ENCODE measurements at regions not wholly inside any gene's neighbourhood (a gene's known extent, or its start where the extent isn't known, plus 50 kb on each side); places are given as distances from the start of the nearest gene placed in this dataset.
A peak's percentile ranks its signal among the peaks of the same experiment; 100 is the strongest.
"Not testable (repeated sequence)": the region's sequence is repeated elsewhere in the genome, so short reads cannot be mapped to it uniquely, and the experiment has no call there.

- DNase-seq; H3K4me3 ChIP-seq; intact Hi-C loops (cut with DNase I); H3K27me3 ChIP-seq; ATAC-seq; H3K27ac ChIP-seq; H3K36me3 ChIP-seq; H3K4me1 ChIP-seq: not testable (repeated sequence)
- peaks cover 0 to 30% of the 10 kb centered on the region in 2 donors for H3K9me3 ChIP-seq
These were observed 69.6 kb upstream of the CCDC6 start for GRCh38 chr10:59975918-59976317.

GRCh38 chr10:59971915-59972314, 65.6 kb upstream of the CCDC6 start:
- Histone ChIP-seq H3K36me3 (no peaks in the 10 kb centered on the region), H3K27me3 (no peaks in the 10 kb centered on the region), H3K27ac (no peak overlapping the region), H3K9me3 (peaks cover 0 to 11% of the 10 kb centered on the region in 2 donors), H3K4me1 (no peaks in the 10 kb centered on the region), H3K4me3 (no peak overlapping the region)
- TF ChIP-seq CTCF (IDR thresholded peaks at IDR 0.05) = no peak
- peak in 1 of 4 donors; percentile 37 for DNase-seq
- intact Hi-C loops (cut with DNase I) = no loop called here
- ATAC-seq = peak; percentile 91

- ATAC-seq = no peak
- DNase-seq = no peak
- Histone ChIP-seq H3K36me3 (no peaks in the 10 kb centered on the region), H3K9me3 (peaks cover 0 to 4% of the 10 kb centered on the region in 2 donors), H3K27me3 (no peaks in the 10 kb centered on the region), H3K27ac (no peak overlapping the region), H3K4me1 (no peaks in the 10 kb centered on the region), H3K4me3 (no peak overlapping the region)
- intact Hi-C loops (cut with DNase I) = no loop called here
- no peak for TF ChIP-seq CTCF (IDR thresholded peaks at IDR 0.05)
These were observed 64.3 kb upstream of the CCDC6 start for GRCh38 chr10:59970396-59971368.

GRCh38 chr10:59968705-59969104, 62.3 kb upstream of the CCDC6 start:
- no peak for ATAC-seq
- Histone ChIP-seq H3K27me3 (no peaks in the 10 kb centered on the region), H3K9me3 (no peaks in the 10 kb centered on the region), H3K4me3 (no peak overlapping the region), H3K27ac (no peak overlapping the region), H3K36me3 (no peaks in the 10 kb centered on the region), H3K4me1 (no peaks in the 10 kb centered on the region)
- DNase-seq = no peak
- intact Hi-C loops (cut with DNase I) = no loop called here
- no peak for TF ChIP-seq CTCF (IDR thresholded peaks at IDR 0.05)

GRCh38 chr10:59967079-59967478, 60.7 kb upstream of the CCDC6 start:
- H3K4me3 ChIP-seq = no peak overlapping the region
- no peak for DNase-seq
- no peak for TF ChIP-seq CTCF (IDR thresholded peaks at IDR 0.05)

More at GRCh38 chr10:59967079-59967478, 60.7 kb upstream of the CCDC6 start:
- no peaks in the 10 kb centered on the region for H3K27me3 ChIP-seq
- no peak for ATAC-seq
- no peaks in the 10 kb centered on the region for H3K36me3 ChIP-seq
- H3K4me1 ChIP-seq = no peaks in the 10 kb centered on the region
- no peaks in the 10 kb centered on the region for H3K9me3 ChIP-seq
- intact Hi-C loops (cut with DNase I) = no loop called here
- no peak overlapping the region for H3K27ac ChIP-seq
